ENCODE measurements at regions not wholly inside any gene's neighbourhood (a gene's known extent, or its start where the extent isn't known, plus 50 kb on each side); places are given as distances from the start of the nearest gene placed in this dataset.

- TF ChIP-seq EZH2 (IDR thresholded peaks at IDR 0.05) = no peak
- TF ChIP-seq POLR2AphosphoS5 (IDR thresholded peaks at IDR 0.05; ENCODE audit: borderline replicate concordance, low read depth, low read length) = no peak
- TF ChIP-seq FOXP2 (optimal IDR thresholded peaks at IDR 0.05; ENCODE audit: control extremely low read depth, extremely low read length, insufficient read depth) = no peak
Measured at GRCh38 chr4:28062562-28062961, 1201.9 kb downstream of the STIM2 start.
